OCI-LY1 (cell line): ENCODE measurements at regions not wholly inside any gene's neighbourhood (a gene's known extent, or its start where the extent isn't known, plus 50 kb on each side); places are given as distances from the start of the nearest gene placed in this dataset.

Source experiments
- H2AFZ ChIP-seq: fragments of 200-600 bp; sonication (generic), shearing (Covaris generic); 2 replicates; pipeline ENCODE4 v1.6.0; 2014; ENCODE audit warnings: antibody characterized with exemption, mild to moderate bottlenecking, low read length
- H3F3A ChIP-seq: fragments of 200-600 bp; sonication (generic), shearing (Covaris generic); 2 replicates; pipeline ENCODE4 v1.6.0; 2014; ENCODE audit warnings: mild to moderate bottlenecking, antibody characterized with exemption, low read length, moderate library complexity; ENCODE audit not compliant: insufficient read depth
- H3K27ac ChIP-seq: fragments of 200-600 bp; sonication (generic); 2 replicates; pipeline ENCODE4 v1.5.1; 2014; ENCODE audit warnings: low read length, mixed run types, mild to moderate bottlenecking, low read depth; ENCODE audit not compliant: poor library complexity, severe bottlenecking
- H3K27me3 ChIP-seq: fragments of 200-600 bp; sonication (generic); 2 replicates; pipeline ENCODE4 v1.6.0; 2014; ENCODE audit warnings: antibody characterized with exemption, mild to moderate bottlenecking, low read length, moderate library complexity; ENCODE audit not compliant: insufficient read depth
- H3K36me3 ChIP-seq: fragments of 200-600 bp; sonication (generic); 2 replicates; pipeline ENCODE4 v1.6.1; 2014; ENCODE audit warnings: mild to moderate bottlenecking, antibody characterized with exemption, low read length, moderate library complexity, mixed read lengths; ENCODE audit not compliant: insufficient read depth
- H3K4me1 ChIP-seq: fragments of 200-600 bp; sonication (generic); 2 replicates; pipeline ENCODE4 v1.5.1; 2014; ENCODE audit warnings: mild to moderate bottlenecking, low read length, moderate library complexity; ENCODE audit not compliant: insufficient read depth, severe bottlenecking
- H3K4me2 ChIP-seq: fragments of 200-600 bp; sonication (generic), shearing (Covaris generic); 2 replicates; pipeline ENCODE4 v1.6.1; 2014; ENCODE audit warnings: low read length
- H3K4me3 ChIP-seq: fragments of 200-600 bp; sonication (generic); 2 replicates; pipeline ENCODE4 v1.5.1; 2014; ENCODE audit warnings: low read length, low read depth, mild to moderate bottlenecking, mixed read lengths; ENCODE audit not compliant: poor library complexity, severe bottlenecking
- H3K79me2 ChIP-seq: fragments of 200-600 bp; shearing (Covaris generic); 2 replicates; pipeline ENCODE4 v1.6.1; 2016; ENCODE audit warnings: mixed run types, low read length, mixed read lengths; ENCODE audit not compliant: insufficient read depth
- H3K9ac ChIP-seq: fragments of 200-600 bp; sonication (generic), shearing (Covaris generic); 2 replicates; pipeline ENCODE4 v1.6.1; 2014; ENCODE audit warnings: mild to moderate bottlenecking, low read length, mixed read lengths
- H3K9me2 ChIP-seq: fragments of 200-600 bp; sonication (generic), shearing (Covaris generic); 2 replicates; pipeline ENCODE4 v1.6.1; 2014; ENCODE audit warnings: low read depth, mild to moderate bottlenecking, low read length, mixed read lengths
- H3K9me3 ChIP-seq: fragments of 200-600 bp; shearing (Covaris generic); 2 replicates; pipeline ENCODE4 v1.6.1; 2014; ENCODE audit warnings: low read length, mixed read lengths
- H4K20me1 ChIP-seq: fragments of 200-600 bp; sonication (generic), shearing (Covaris generic); 2 replicates; pipeline ENCODE4 v1.6.0; 2016; ENCODE audit warnings: mild to moderate bottlenecking, low read length; ENCODE audit not compliant: insufficient read depth
- CTCF ChIP-seq: fragments of 200-600 bp; sonication (generic), shearing (Covaris generic); IDR thresholded peaks from 2 replicates; pipeline ENCODE4 v1.5.1; 2017; ENCODE audit warnings: mild to moderate bottlenecking, antibody characterized with exemption, low read length, moderate library complexity, mixed read lengths
- EZH2 ChIP-seq: fragments of 200-600 bp; sonication (generic), shearing (Covaris generic); IDR thresholded peaks from 2 replicates; pipeline ENCODE4 v1.8.0; 2017; ENCODE audit warnings: borderline replicate concordance, mixed run types, mild to moderate bottlenecking, antibody characterized with exemption, low read length, moderate library complexity, mixed read lengths

GRCh38 chr20:37643400-37643799, 50.4 kb upstream of the CTNNBL1 start:
- Histone ChIP-seq H3K36me3 (no peaks in the 10 kb centered on the region), H4K20me1 (no peaks in the 10 kb centered on the region), H3K4me1 (no peaks in the 10 kb centered on the region), H3K4me2 (no peak overlapping the region), H3K9me2 (no peaks in the 10 kb centered on the region), H3K9ac (no peak overlapping the region), H2AFZ (no peak overlapping the region), H3F3A (no peaks in the 10 kb centered on the region), H3K79me2 (no peaks in the 10 kb centered on the region), H3K4me3 (no peak overlapping the region), H3K9me3 (no peaks in the 10 kb centered on the region), H3K27ac (no peak overlapping the region), H3K27me3 (peaks cover 9% of the 10 kb centered on the region; the same call in 1 of the 2 replicates)
- TF ChIP-seq EZH2 (no peak), CTCF (no peak)

- no peak for TF ChIP-seq CTCF
- TF ChIP-seq EZH2: no peak
- Histone ChIP-seq H3K4me1 (no peaks in the 10 kb centered on the region), H3K4me2 (no peak overlapping the region), H3K27ac (no peak overlapping the region), H3K36me3 (no peaks in the 10 kb centered on the region), H2AFZ (no peak overlapping the region), H3F3A (no peaks in the 10 kb centered on the region), H3K9me2 (no peaks in the 10 kb centered on the region), H3K9ac (no peak overlapping the region), H3K27me3 (0 out of 2 replicates have a peak, but pooled peaks cover 6% of the 10 kb centered on the region), H3K9me3 (no peaks in the 10 kb centered on the region), H4K20me1 (no peaks in the 10 kb centered on the region), H3K4me3 (no peak overlapping the region), H3K79me2 (no peaks in the 10 kb centered on the region)
These were observed 51.6 kb upstream of the CTNNBL1 start for GRCh38 chr20:37642246-37642645.

GRCh38 chr20:37640600-37641561, 52.9 kb upstream of the CTNNBL1 start:
- Histone ChIP-seq H3K9ac (no peak overlapping the region), H3K4me3 (no peak overlapping the region), H3K36me3 (no peaks in the 10 kb centered on the region), H3K27ac (no peak overlapping the region), H4K20me1 (no peaks in the 10 kb centered on the region), H3F3A (no peaks in the 10 kb centered on the region), H3K79me2 (no peaks in the 10 kb centered on the region), H3K9me3 (no peaks in the 10 kb centered on the region), H3K4me1 (no peaks in the 10 kb centered on the region), H3K27me3 (0 out of 2 replicates have a peak, but pooled peaks cover 6% of the 10 kb centered on the region), H3K4me2 (no peak overlapping the region), H3K9me2 (no peaks in the 10 kb centered on the region), H2AFZ (no peak overlapping the region)
- TF ChIP-seq EZH2: no peak
- TF ChIP-seq CTCF: no peak
